ENCODE measurements at regions not wholly inside any gene's neighbourhood (a gene's known extent, or its start where the extent isn't known, plus 50 kb on each side); places are given as distances from the start of the nearest gene placed in this dataset.
A peak's percentile ranks its signal among the peaks of the same experiment; 100 is the strongest.

- no peak overlapping the region for H3K4me3 ChIP-seq (ENCODE audit: low read depth, low read length)
- no peak for DNase-seq (ENCODE audit: low read depth)
- no peak for TF ChIP-seq CTCF (IDR thresholded peaks at IDR 0.05; ENCODE audit: insufficient read depth, low read length)
Observed at GRCh38 chr12:111275308-111275707, 93.6 kb downstream of the PHETA1 start.

- no peak for DNase-seq (ENCODE audit: low read depth)
- H3K4me3 ChIP-seq (ENCODE audit: low read depth, low read length): no peak overlapping the region
- peak; percentile 44 for TF ChIP-seq CTCF (IDR thresholded peaks at IDR 0.05; ENCODE audit: insufficient read depth, low read length)
Observed at GRCh38 chr12:111274777-111275176, 94.1 kb downstream of the PHETA1 start.

- H3K4me3 ChIP-seq (ENCODE audit: low read depth, low read length): no peak overlapping the region
- peak; percentile 23 for TF ChIP-seq CTCF (IDR thresholded peaks at IDR 0.05; ENCODE audit: insufficient read depth, low read length)
- peak; percentile 7 for DNase-seq (ENCODE audit: low read depth)
Observed at GRCh38 chr12:111271674-111272418, 97.0 kb downstream of the PHETA1 start.

- no peak for DNase-seq (ENCODE audit: low read depth)
- no peak for TF ChIP-seq CTCF (IDR thresholded peaks at IDR 0.05; ENCODE audit: insufficient read depth, low read length)
- H3K4me3 ChIP-seq (ENCODE audit: low read depth, low read length): no peak overlapping the region
Observed at GRCh38 chr12:111270774-111271173, 98.1 kb downstream of the PHETA1 start.

GRCh38 chr12:111270239-111270638 is 98.7 kb downstream of the PHETA1 start:
- no peak for DNase-seq (ENCODE audit: low read depth)
- TF ChIP-seq CTCF (IDR thresholded peaks at IDR 0.05; ENCODE audit: insufficient read depth, low read length): no peak

GRCh38 chr12:111269718-111270117 is 99.2 kb downstream of the PHETA1 start:
- no peak overlapping the region for H3K4me3 ChIP-seq (ENCODE audit: low read depth, low read length)
- no peak for DNase-seq (ENCODE audit: low read depth)
- TF ChIP-seq CTCF (IDR thresholded peaks at IDR 0.05; ENCODE audit: insufficient read depth, low read length): no peak

More at GRCh38 chr12:111270239-111270638, 98.7 kb downstream of the PHETA1 start:
- H3K4me3 ChIP-seq (ENCODE audit: low read depth, low read length): no peak overlapping the region

Data from fibroblast of the aortic adventitia (primary cell).